Subcutaneous abdominal adipose tissue (tissue), 5 donors: ENCODE measurements at regions not wholly inside any gene's neighbourhood (a gene's known extent, or its start where the extent isn't known, plus 50 kb on each side); places are given as distances from the start of the nearest gene placed in this dataset.

Experiments used
- H3K27ac ChIP-seq: one replicate; pipeline ENCODE4 v1.7.0; 2013; ENCODE audit warnings: low read depth, mild to moderate bottlenecking, inconsistent platforms, low read length, moderate library complexity
- H3K27me3 ChIP-seq, 5 donors: one replicate each; pipeline ENCODE4 v1.7.0; 2013; ENCODE audit warnings: low read length in 5 of 5, inconsistent platforms in 1 of 5; ENCODE audit not compliant: control insufficient read depth in 5 of 5, insufficient read depth in 4 of 5
- H3K36me3 ChIP-seq, 5 donors: one replicate each; pipeline ENCODE4 v1.7.0; 2013; ENCODE audit warnings: low read length in 5 of 5; ENCODE audit not compliant: control insufficient read depth in 5 of 5, insufficient read depth in 5 of 5
- H3K4me1 ChIP-seq, 5 donors: one replicate each; pipeline ENCODE4 v1.7.0; 2013; ENCODE audit warnings: low read length in 5 of 5, mild to moderate bottlenecking in 3 of 5, moderate library complexity in 1 of 5; ENCODE audit not compliant: control insufficient read depth in 5 of 5, insufficient read depth in 5 of 5
- H3K4me3 ChIP-seq, 5 donors: one replicate each; pipeline ENCODE4 v1.7.0; 2013; ENCODE audit warnings: low read length in 5 of 5, low read depth in 1 of 5
- H3K9ac ChIP-seq, 5 donors: one replicate each; pipeline ENCODE4 v1.7.0; 2013; ENCODE audit warnings: low read length in 5 of 5, mild to moderate bottlenecking in 4 of 5, moderate library complexity in 3 of 5
- H3K9me3 ChIP-seq, 5 donors: one replicate each; pipeline ENCODE4 v1.7.0; 2013; ENCODE audit warnings: low read length in 5 of 5; ENCODE audit not compliant: control insufficient read depth in 5 of 5
- donor health status: healthy.
- donor health status: healthy.
- donor health status: healthy.
- donor health status: healthy.
- donor health status: healthy.

DNA sequence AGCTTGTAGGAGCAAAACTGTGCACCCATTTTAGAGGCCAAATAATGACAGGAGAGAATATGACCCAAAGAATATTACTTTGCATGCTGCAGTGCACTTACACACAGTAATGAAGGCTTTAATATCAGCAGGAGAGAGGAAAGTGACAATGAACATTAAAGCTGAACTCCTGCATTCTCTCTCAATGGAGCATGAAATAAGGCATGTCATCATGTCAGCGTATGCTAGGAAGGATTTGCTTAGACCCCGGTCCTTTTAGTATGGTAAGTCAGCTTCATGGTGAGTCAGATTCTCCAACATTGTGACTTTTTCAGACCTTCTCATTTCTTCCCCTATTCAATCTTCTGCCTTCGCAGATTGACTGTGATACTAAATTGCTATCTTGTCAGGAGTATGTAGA lies 210.7 kb upstream of the TMPRSS15 start:
- H3K27ac ChIP-seq = no peak overlapping the region
- H3K9ac ChIP-seq = no peak overlapping the region
- H3K4me1 ChIP-seq = no peaks in the 10 kb centered on the region
- H3K9me3 ChIP-seq = no peaks in the 10 kb centered on the region
- no peak overlapping the region for H3K4me3 ChIP-seq
- no peaks in the 10 kb centered on the region for H3K27me3 ChIP-seq
- no peaks in the 10 kb centered on the region for H3K36me3 ChIP-seq

DNA sequence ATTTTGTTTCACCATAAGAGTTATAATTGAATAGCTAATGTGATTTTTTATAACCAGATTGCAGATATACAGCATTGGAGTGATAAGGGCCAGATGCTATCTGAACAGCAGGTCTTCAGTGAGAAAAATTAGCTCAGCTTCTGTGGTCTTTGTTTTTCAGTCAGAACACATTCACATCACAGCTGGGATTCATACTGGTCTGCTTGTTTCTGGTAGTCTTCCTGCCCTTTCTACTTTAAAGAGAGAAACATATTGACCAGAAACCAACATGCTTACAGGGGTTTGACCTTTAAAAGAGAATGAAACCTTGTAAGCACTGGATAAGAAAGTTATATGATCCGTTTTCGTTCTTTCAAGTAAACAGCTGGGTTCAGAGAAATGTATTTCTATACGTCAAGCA lies 213.7 kb upstream of the TMPRSS15 start:
- no peak overlapping the region for H3K4me3 ChIP-seq
- H3K9me3 ChIP-seq = no peaks in the 10 kb centered on the region
- no peaks in the 10 kb centered on the region for H3K27me3 ChIP-seq
- no peak overlapping the region for H3K27ac ChIP-seq
- no peaks in the 10 kb centered on the region for H3K36me3 ChIP-seq
- H3K9ac ChIP-seq = no peak overlapping the region
- no peaks in the 10 kb centered on the region for H3K4me1 ChIP-seq

GRCh38 chr21:18620436-18620835 lies 216.9 kb upstream of the TMPRSS15 start:
- no peaks in the 10 kb centered on the region for H3K9me3 ChIP-seq
- H3K27me3 ChIP-seq = no peaks in the 10 kb centered on the region
- H3K27ac ChIP-seq = no peak overlapping the region
- H3K9ac ChIP-seq = no peak overlapping the region
- no peaks in the 10 kb centered on the region for H3K4me1 ChIP-seq
- H3K36me3 ChIP-seq = no peaks in the 10 kb centered on the region
- H3K4me3 ChIP-seq = no peak overlapping the region

DNA sequence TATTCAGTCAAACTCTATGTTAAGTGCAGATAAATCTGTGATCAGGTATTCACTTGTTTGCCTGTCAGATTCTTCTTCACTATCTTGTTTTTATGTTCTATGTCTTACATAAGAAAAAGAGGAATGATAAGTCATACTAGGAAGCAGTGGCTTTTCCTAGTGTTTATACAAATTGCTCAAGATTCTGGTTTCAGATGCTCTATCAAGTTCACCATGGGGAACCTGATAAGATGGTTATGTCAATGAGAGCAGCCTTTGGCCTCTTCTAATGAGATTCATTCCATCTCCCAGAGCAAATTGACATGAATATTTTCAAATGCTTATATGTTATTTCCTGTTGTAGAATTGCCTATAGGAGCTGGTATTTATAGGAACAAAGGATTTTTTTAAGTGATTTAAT lies 218.8 kb upstream of the TMPRSS15 start:
- Histone ChIP-seq H3K27me3 (no peaks in the 10 kb centered on the region), H3K4me1 (no peaks in the 10 kb centered on the region), H3K27ac (no peak overlapping the region), H3K36me3 (no peaks in the 10 kb centered on the region), H3K4me3 (no peak overlapping the region), H3K9ac (no peak overlapping the region), H3K9me3 (no peaks in the 10 kb centered on the region)

- H3K4me3 ChIP-seq = no peak overlapping the region
- no peaks in the 10 kb centered on the region for H3K36me3 ChIP-seq
- H3K4me1 ChIP-seq = no peaks in the 10 kb centered on the region
- no peaks in the 10 kb centered on the region for H3K27me3 ChIP-seq
- no peaks in the 10 kb centered on the region for H3K9me3 ChIP-seq
- H3K9ac ChIP-seq = no peak overlapping the region
- H3K27ac ChIP-seq = no peak overlapping the region
Observed at GRCh38 chr21:18630446-18630845, 226.9 kb upstream of the TMPRSS15 start.

GRCh38 chr21:18636897-18637296 lies 233.3 kb upstream of the TMPRSS15 start:
- H3K36me3 ChIP-seq = no peaks in the 10 kb centered on the region
- no peaks in the 10 kb centered on the region for H3K4me1 ChIP-seq
- H3K27ac ChIP-seq = no peak overlapping the region
- no peaks in the 10 kb centered on the region for H3K27me3 ChIP-seq
- H3K9ac ChIP-seq = no peak overlapping the region
- no peaks in the 10 kb centered on the region for H3K9me3 ChIP-seq
- H3K4me3 ChIP-seq = no peak overlapping the region

DNA sequence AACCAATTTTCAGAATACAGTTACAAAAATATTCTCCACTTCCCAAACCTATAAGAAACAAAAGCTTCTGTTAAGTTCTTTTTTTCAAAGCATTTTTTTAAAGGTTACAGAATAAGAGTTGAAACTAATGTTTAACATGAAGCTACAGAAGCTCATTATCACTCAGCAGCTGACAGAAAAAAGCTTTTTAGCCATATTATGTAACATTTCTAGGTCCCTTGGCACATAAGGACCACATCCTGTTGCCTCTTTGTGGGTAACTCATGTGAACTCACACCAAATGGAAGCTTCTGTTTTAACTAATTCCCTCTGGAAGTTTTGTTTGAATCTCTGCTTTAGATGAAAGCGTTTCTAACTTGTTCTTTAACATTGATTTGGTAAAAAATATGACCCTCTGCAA lies 242.5 kb upstream of the TMPRSS15 start:
- Histone ChIP-seq H3K27ac (no peak overlapping the region), H3K9ac (no peak overlapping the region), H3K36me3 (no peaks in the 10 kb centered on the region), H3K27me3 (no peaks in the 10 kb centered on the region), H3K4me3 (no peak overlapping the region), H3K4me1 (no peaks in the 10 kb centered on the region), H3K9me3 (no peaks in the 10 kb centered on the region)

GRCh38 chr21:18655931-18656330 lies 252.3 kb upstream of the TMPRSS15 start:
- H3K36me3 ChIP-seq = no peaks in the 10 kb centered on the region
- H3K4me3 ChIP-seq = no peak overlapping the region
- H3K4me1 ChIP-seq = no peaks in the 10 kb centered on the region
- H3K27me3 ChIP-seq = no peaks in the 10 kb centered on the region
- H3K9me3 ChIP-seq = peaks cover 0 to 5% (median 3%) of the 10 kb centered on the region in 5 donors
- no peak overlapping the region for H3K9ac ChIP-seq
- no peak overlapping the region for H3K27ac ChIP-seq

- Histone ChIP-seq H3K36me3 (no peaks in the 10 kb centered on the region), H3K27ac (no peak overlapping the region), H3K9ac (no peak overlapping the region), H3K4me3 (no peak overlapping the region), H3K4me1 (no peaks in the 10 kb centered on the region), H3K27me3 (no peaks in the 10 kb centered on the region), H3K9me3 (no peaks in the 10 kb centered on the region)
Observed at GRCh38 chr21:18661842-18662241, 258.3 kb upstream of the TMPRSS15 start.

GRCh38 chr21:18663663-18664062 lies 260.1 kb upstream of the TMPRSS15 start:
- Histone ChIP-seq H3K27ac (no peak overlapping the region), H3K9me3 (no peaks in the 10 kb centered on the region), H3K4me3 (no peak overlapping the region), H3K36me3 (no peaks in the 10 kb centered on the region), H3K9ac (no peak overlapping the region), H3K27me3 (no peaks in the 10 kb centered on the region), H3K4me1 (no peaks in the 10 kb centered on the region)

- H3K27ac ChIP-seq = no peak overlapping the region
- no peak overlapping the region for H3K4me3 ChIP-seq
- H3K9ac ChIP-seq = no peak overlapping the region
- no peaks in the 10 kb centered on the region for H3K27me3 ChIP-seq
- no peaks in the 10 kb centered on the region for H3K36me3 ChIP-seq
- no peaks in the 10 kb centered on the region for H3K4me1 ChIP-seq
- H3K9me3 ChIP-seq = peaks cover 0 to 2% (median 0%) of the 10 kb centered on the region in 5 donors
Observed at GRCh38 chr21:18666725-18667124, 263.1 kb upstream of the TMPRSS15 start.
